AG04450 (cell line): ENCODE measurements at regions not wholly inside any gene's neighbourhood (a gene's known extent, or its start where the extent isn't known, plus 50 kb on each side); places are given as distances from the start of the nearest gene placed in this dataset.

Experiments used
- CTCF ChIA-PET: fragments of 300-600, 350-600 bp; formaldehyde crosslinking; extraction: SDS; loops from one replicate; lab custom pipeline; 2022; ENCODE audit warnings: antibody characterized with exemption, inconsistent platforms; lab: Charles Lee
- POLR2A ChIA-PET: fragments of 350-600 bp; formaldehyde crosslinking; extraction: SDS; loops from one replicate; lab custom pipeline; 2021; ENCODE audit warnings: antibody characterized with exemption, inconsistent platforms; lab: Yijun Ruan, JAX
- DNase-seq: peaks from one replicate; pipeline ENCODE4 v3.0.0-alpha.2; 2011; ENCODE audit warnings: low read depth, low spot score
- H3K27ac ChIP-seq: one replicate; pipeline ENCODE4 v1.5.1; 2012; ENCODE audit warnings: low read depth, low read length, control low read depth
- H3K27me3 ChIP-seq: one replicate; pipeline ENCODE4 v1.6.0; 2012; ENCODE audit warnings: low read length; ENCODE audit not compliant: control insufficient read depth, insufficient read depth
- H3K4me3 ChIP-seq: 2 replicates; pipeline ENCODE4 v1.5.1; 2011; ENCODE audit warnings: mild to moderate bottlenecking, low read depth, low read length, control low read depth
- H3K9me3 ChIP-seq: 2 replicates; pipeline ENCODE4 v1.5.1; 2012; ENCODE audit warnings: low read length; ENCODE audit not compliant: control insufficient read depth, insufficient read depth
- TF ChIP-seq, protein P1 (sequence below): IDR thresholded peaks from 2 replicates; pipeline ENCODE4 v1.5.1; 2011; ENCODE audit warnings: low read depth, low read length, control low read depth, inconsistent platforms

DNA sequence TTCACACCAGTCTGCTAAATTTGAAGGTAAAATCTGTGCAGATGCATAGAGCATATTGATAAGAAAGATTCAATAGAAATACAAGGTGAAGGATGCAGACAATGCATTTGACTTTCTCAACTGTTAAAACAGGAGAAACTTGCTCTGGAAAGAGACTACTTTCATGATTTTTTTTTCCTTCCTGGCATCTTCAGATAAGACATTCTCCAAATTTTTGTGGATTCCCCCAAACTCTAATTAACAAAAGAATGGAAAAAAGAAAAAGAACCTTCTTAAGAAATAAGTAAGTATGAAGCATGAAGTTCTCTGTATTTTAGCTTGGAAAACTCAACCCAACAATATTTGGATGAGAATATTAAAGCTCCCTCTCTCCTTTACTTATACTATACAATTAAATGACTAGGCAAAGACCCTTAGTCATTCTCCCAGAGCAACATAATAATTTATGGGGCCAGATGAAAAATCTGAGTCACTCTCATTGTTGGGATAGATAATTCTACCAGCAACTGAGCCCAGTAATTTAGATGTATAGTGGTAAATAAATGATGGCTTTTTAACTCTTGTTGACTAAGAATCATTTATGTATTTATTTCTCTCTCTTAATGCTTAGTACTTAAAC, 298.7 kb upstream of the COL3A1 start:
- DNase-seq, result no peak
- ChIA-PET CTCF (interaction anchor here (1.7 kb wide), 1 partner anchor 309 kb away, joined by 4 read pairs; no protein-coding TSS in a partner anchor), POLR2A (no interaction called here)
- no peak overlapping the region for H3K4me3 ChIP-seq
- TF ChIP-seq, protein P1, sequence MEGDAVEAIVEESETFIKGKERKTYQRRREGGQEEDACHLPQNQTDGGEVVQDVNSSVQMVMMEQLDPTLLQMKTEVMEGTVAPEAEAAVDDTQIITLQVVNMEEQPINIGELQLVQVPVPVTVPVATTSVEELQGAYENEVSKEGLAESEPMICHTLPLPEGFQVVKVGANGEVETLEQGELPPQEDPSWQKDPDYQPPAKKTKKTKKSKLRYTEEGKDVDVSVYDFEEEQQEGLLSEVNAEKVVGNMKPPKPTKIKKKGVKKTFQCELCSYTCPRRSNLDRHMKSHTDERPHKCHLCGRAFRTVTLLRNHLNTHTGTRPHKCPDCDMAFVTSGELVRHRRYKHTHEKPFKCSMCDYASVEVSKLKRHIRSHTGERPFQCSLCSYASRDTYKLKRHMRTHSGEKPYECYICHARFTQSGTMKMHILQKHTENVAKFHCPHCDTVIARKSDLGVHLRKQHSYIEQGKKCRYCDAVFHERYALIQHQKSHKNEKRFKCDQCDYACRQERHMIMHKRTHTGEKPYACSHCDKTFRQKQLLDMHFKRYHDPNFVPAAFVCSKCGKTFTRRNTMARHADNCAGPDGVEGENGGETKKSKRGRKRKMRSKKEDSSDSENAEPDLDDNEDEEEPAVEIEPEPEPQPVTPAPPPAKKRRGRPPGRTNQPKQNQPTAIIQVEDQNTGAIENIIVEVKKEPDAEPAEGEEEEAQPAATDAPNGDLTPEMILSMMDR, result no peak
- H3K9me3 ChIP-seq, result no peaks in the 10 kb centered on the region
- no peaks in the 10 kb centered on the region for H3K27me3 ChIP-seq
- H3K27ac ChIP-seq, result no peak overlapping the region

DNA sequence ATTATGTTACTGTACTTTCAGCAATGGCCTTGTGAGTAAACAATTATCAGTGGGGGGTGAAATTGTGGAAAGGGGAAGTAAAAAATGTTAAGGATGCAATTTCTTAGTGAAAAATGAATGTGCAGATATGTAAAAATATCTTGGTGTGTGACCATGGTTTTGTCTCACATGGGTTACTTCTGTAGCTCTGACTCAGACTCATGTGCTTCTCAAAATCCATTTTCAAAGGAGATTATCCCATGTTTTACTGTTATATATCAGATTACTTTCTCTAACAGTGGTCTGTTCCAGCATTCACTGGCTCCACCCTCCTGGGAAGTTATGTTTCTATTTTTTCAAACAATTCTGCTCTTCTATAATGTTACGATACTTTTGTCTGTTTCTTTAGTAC, 298.2 kb upstream of the COL3A1 start:
- H3K27ac ChIP-seq, result no peak overlapping the region
- ChIA-PET CTCF (no interaction called here), POLR2A (no interaction called here)
- no peaks in the 10 kb centered on the region for H3K9me3 ChIP-seq
- no peak overlapping the region for H3K4me3 ChIP-seq
- no peaks in the 10 kb centered on the region for H3K27me3 ChIP-seq
- TF ChIP-seq, protein P1, result no peak
- DNase-seq, result no peak

DNA sequence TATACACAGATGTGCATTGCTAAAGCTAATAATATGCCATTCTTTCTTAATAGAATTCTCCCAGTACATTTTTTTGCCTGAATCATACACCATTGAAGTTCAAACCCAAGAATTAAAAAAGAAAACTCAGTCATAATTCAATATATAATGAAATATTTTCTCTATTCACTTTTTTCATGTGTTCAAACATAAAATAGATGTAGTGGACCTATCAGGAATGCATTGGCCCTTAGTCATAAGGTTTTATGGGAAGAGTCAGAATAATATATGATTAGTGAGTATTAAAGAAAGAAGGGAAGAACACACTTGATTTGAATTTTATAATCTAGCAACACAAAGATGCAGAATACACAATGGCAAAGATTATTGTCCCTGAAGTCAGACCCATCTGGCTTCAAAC, 297.0 kb upstream of the COL3A1 start:
- Histone ChIP-seq H3K27ac (no peak overlapping the region), H3K9me3 (no peaks in the 10 kb centered on the region), H3K27me3 (no peaks in the 10 kb centered on the region), H3K4me3 (no peak overlapping the region)
- DNase-seq, result no peak
- TF ChIP-seq, protein P1, result no peak
- ChIA-PET POLR2A (no interaction called here), CTCF (no interaction called here)

DNA sequence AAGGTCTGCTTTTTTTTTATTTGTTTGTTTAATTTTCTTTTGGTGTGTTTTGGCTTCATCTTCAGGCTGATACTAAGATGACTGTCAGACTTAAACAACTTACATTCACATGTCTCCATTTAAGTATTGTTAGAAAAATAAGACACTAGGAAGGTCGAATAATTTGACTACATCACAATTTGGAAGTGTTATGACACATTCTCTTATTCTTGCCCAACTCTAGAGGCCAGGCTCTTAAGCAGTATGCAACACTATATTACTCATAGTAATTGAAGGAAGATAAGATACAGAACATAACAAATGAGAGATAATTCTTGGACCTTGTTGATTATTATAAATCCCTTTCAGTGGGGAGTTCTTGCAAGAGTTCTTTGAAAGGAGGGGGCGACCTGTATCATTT, 295.3 kb upstream of the COL3A1 start:
- DNase-seq, result no peak

DNA sequence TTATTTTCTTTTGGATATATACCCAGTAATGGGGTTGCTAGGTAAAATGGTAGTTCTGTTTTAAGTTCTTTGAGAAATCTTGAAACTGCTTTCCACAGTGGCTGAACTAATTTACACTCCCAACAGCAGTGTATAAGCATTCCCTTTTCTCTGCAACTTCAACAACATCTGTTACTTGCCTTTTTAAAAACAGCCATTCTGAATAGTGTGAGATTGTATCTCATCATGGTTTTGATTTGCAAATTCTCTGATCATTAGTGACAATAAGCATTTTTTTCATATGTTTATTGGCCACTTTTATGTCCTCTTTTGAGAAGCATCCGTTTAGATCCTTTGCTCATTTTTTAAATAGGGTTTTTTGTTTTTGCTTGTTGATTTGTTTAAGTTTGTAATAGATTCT, 291.3 kb upstream of the COL3A1 start:
- no peak for DNase-seq
- CTCF ChIA-PET, result no interaction called here

More for the DNA sequence above, 295.3 kb upstream of the COL3A1 start:
- Histone ChIP-seq H3K4me3 (no peak overlapping the region), H3K27me3 (no peaks in the 10 kb centered on the region), H3K9me3 (no peaks in the 10 kb centered on the region), H3K27ac (no peak overlapping the region)
- TF ChIP-seq, protein P1, result no peak
- CTCF ChIA-PET, result no interaction called here
- POLR2A ChIA-PET, result no interaction called here

More for the DNA sequence above, 291.3 kb upstream of the COL3A1 start:
- no peak overlapping the region for H3K4me3 ChIP-seq
- H3K9me3 ChIP-seq, result no peaks in the 10 kb centered on the region
- H3K27me3 ChIP-seq, result no peaks in the 10 kb centered on the region
- TF ChIP-seq, protein P1, result no peak
- H3K27ac ChIP-seq, result no peak overlapping the region
- POLR2A ChIA-PET, result no interaction called here
